ELR (cell line): ENCODE measurements at regions not wholly inside any gene's neighbourhood (a gene's known extent, or its start where the extent isn't known, plus 50 kb on each side); places are given as distances from the start of the nearest gene placed in this dataset.

Experiments
- DNase-seq: peaks from one replicate; pipeline ENCODE4 v3.0.0-alpha.2; 2015; ENCODE audit warnings: low read depth

DNA sequence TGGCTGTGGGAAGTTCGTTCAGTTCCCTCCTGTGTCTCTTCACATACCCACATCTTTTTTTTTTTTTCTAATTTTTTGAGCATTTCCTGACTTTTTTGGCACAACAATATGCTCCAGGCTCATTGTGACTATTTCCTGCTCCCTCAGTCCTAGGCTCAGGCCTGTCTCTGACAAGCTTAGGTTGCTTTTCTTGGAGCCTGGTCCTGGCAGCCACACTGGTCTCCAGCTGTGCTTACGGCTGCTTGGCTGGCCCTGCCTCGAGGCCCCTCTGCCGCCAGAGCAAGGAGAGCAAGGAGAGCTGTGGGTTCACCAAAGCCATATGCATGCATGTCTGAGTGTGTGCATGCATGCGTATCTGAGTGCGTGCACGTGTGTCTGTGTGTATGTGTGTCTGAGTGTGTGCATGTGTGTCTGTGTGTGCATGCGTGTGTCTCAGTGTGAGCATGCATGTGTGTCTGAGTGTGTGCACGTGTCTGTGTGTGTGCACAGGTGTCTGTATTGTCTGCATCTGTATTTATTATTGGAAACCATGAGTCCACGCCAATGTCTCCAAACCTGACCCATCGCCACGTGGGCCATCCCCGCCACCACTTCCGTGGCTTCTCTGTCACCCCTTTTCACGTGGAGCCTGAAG is 766.1 kb upstream of the SALL3 start:
- no peak for DNase-seq

DNA sequence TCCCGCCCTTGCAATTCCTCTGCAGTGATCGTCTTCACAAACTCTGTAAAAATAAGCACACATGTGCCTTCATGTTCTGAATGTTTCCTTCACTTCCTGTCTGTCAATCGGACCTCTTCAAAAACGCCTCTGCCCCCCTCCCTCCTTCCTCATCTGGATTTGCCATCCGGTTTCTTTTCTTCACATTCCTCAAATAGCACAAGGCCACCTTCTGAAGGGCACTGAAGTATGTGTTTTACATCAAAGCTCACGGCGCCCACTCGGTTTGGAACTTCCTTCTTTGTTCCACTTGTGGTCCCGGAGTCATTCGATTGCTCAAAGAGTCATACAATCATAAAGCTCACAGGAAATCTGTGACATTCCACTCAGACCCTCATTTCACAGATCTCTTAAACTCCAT is 758.1 kb upstream of the SALL3 start:
- no peak for DNase-seq

DNA sequence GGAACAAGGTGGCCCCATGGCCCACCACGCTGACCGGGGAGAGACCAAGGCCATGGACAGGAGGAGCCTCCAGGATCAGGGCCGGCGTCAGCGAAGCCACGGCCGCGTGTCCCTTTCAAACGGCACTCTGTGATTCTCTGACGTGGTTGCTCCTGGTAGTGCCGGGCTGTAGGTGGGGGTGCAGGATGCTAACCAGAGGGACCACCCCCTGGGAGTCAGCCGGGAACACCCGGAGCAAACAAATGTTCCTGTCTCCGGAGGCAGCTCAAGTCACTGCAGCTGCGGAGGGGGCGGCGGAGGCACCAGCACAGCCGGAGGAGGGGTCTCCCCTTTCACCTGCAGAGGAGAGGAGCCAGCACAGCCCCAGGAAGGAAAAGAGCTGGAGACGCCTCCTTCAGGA is 750.6 kb upstream of the SALL3 start:
- DNase-seq: no peak

DNA sequence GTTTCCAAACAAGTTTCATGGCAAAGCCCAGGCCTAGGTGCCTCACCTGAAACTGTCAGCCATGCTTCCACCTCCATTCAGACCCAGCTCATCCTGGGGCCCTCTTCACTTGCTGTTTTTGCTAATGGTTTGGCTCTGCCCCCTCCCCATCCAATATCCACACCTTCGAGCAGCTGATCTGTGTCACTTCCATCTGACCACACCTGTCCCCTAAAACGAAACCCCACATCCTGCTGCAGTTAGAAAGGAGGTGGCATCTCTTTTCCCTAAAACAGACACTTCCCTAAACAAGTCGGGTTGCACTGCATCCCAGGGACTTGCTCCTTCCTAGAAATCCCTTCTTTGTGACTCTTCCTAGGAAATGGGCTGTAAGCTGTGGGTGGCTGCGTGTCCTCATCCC is 748.7 kb upstream of the SALL3 start:
- no peak for DNase-seq

DNA sequence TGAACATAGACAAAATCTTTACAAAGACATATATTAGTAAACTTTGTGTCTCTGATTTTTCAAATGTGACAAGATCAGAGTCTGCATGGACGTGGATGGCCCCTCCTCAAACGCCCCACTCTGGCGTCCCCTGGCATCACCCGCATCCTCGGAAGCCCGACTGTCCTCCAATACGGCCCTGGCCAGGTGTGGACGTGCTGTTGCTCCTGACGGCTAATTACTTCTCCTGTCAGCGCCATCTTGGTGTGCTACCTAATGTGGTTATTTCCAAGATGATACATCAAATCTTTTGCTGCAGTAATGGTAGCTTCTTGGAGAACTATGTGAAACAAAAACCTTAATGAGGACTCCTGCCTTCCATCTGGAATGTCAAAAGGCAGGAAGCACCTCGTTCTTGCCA is 747.4 kb upstream of the SALL3 start:
- no peak for DNase-seq

DNA sequence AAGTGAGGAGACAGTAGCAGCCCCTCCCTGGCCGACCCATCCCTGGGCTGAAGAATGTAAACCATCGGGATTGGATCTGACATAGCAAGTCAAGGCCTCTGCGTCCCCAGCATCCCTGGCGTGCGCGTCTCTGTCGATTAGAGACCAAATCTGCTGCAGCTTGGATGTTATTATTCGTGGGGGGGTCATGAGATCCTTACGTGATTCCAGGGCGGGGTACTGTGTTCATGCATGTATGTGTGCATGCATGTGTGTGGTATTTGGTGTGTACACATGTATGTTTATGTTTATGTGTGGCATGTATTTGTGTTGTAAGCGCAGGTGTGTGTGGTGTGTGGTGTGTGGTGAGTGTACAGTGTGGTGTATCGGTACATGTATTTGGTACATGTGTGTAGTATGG is 741.8 kb upstream of the SALL3 start:
- DNase-seq: no peak

DNA sequence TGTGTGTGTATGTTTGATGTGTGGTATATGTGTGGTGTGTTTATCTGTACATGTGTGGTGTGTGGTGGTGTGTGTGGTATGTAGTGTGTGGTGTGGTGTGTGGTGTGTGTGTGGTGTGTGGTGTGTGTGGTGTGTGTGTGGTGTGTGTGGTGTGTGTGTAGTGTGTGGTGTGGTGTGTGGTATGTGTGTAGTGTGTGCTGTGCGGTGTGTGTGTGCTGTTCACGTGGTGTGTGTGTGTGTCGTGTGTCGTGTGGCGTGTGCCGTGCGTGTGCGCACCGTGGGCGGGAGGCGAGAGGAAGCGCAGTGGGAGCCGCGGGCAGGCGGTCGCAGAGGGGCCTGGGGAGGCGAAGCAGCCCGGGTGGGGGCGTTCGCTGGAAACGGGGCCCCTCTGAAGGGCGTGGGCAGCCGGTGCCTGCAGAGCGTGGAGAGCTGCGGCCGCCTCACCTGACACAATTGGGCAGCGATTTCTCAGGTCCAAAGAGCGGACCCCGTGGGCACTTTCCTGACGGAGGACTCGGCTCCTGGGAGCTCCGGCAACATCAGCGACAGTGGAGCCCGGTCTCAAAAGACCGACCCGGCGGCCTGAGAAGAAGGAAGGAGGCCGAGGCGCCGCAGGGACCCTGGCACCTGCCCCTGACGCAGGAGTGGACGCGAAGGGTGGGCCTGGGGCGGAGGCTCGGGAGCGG is 741.1 kb upstream of the SALL3 start:
- no peak for DNase-seq

DNA sequence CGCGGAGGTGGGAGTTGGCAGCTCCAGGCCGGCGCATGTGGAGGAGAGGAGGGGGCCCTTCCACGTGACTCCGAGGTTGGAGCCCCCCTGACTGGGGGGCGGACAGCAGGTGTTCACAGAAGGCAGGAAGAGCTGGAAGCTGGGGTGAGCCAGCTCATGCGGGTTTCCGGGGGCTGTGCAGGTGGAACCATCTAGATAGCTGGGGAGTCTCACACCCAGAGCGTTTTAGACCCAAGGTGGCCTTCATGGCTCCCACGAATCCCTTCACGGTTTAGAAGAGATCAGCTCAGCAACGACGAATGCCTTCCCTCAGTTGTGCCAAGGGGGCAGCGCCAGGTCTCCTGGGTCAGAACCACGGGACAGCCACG is 740.5 kb upstream of the SALL3 start:
- DNase-seq: no peak

DNA sequence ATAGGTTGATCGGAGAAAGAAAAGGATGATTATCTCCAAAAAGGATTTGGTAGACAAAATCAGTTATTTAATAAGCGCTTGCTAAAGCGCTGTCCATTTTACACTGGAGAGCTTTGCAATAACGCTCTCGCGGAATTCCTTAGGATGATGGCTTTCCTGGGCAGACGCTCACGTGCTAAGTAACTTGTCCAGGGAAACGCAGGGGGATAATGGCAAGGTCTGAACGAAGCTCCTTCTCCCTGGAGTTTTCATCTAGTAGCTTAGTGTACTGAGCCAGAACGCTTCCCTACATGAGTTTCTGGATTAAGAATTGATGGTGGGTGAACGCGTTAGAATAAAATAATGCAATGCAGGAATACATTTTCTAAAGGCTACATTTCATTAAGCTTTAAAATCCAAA is 739.5 kb upstream of the SALL3 start:
- DNase-seq: no peak

DNA sequence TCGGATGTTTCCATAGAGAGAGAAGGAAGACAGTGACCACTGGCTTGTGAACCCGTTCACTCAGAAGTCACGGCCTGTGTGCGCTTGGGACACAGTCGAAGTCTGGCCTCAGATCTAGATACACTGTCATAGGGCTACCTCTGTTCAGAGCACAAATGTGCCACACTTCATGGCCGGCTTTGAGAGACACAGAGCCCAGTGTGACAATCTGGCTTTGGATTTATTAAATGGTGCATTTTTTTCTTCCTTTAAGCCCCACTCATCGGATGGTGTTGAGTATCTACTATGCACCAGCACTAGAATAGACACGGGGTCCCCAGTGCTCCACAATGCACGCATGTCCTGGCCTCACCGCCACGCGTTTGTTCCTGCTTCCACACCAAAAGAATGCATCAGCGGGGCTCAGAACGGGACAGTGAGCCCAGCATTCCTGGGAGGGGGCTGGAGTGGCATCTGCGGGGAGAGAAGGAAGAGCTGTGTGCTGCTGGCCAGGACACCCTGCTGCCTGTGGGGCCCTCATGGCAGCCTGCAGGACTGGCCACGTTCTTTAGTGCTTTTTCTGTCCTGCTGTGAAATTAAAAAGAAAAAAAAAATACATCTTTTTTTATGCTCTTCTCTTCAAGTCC is 738.9 kb upstream of the SALL3 start:
- no peak for DNase-seq

DNA sequence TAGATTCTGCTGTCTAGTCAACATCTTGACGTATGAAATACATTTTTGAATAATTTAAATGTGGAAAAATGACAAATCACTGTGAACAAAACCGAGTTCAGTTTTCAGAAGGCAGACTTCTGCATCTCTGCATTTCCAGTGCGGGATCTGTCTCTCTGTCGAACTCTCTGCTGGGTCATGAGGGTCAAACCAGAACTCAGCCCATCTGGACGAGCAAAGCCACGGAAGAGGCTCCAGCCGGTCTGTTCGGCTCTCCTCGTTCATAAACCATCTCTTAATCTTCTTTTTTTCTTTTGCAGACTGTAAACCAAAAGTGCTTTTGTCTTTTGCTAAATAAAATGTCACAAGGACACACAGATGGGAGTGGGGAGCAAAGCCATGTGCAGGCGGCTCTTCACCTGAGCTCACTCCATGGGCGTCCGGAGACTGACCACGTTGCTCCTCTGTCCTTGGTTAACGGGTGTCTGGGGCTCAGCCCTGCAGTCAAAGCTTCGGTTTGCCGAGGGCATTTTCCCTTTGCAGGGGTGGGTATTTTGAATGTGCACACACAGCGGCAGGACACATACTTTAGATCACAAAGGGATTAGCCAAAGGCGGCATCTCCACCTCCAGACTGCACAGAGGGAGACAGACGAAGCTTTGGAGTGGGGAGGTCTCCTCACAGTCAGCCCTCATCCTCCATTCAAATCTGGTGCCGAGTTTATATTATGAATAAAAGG is 737.9 kb upstream of the SALL3 start:
- DNase-seq: no peak

DNA sequence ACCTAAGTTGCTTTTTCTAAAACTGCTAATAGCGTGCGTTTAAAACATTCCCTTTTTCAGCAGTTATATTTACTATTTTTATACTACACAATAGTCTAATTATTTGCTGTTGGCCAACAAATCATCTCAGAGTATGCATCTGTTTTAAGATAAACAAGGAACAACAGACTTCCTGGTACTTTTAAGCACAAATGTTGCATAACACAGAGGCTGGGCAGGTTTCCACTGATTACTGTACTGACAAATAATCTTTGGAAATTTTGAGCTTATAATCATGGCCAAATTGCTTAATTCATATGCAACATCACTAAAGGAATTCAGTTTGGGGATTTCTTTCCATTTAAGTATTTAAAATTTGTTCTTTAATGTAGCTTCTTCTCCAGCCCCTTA is 737.4 kb upstream of the SALL3 start:
- DNase-seq: no peak

DNA sequence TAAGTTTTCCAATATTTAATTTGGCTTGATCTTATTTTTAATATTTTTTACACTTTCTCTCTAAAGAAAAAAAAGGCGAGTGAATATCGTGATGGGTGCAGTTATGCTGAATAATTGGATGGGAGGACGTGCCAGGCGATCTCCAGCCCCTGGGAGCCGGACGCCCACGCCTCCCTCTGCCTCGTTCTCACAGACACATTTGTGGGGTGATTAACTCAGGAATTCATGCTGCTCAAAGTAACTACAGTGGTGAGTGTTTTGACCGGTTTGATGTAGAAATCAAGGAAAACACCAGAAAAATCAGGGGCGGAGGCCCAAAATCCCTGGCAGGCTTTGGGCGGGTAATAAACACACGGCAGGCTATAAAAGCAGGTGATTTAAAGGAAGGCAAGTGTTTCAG is 736.8 kb upstream of the SALL3 start:
- DNase-seq: no peak

DNA sequence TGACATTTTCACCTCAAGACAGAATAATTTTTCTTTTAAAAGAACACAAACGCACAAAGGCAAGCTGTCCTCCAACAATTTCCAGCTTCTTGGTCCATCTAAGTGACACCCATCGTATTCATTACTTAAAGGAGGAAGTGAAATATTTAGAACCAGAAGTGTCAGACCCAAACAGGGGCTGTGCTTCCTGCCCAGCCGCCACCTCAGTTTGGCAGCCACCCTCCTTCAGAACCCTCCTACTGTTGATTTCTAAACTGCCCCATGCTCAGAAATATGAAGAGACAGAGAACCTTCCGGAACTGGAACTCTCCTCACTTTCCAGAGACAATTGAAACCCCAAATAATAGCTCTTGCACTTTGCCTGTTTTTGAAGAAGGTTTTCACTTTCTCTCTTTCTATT is 734.8 kb upstream of the SALL3 start:
- DNase-seq: no peak

DNA sequence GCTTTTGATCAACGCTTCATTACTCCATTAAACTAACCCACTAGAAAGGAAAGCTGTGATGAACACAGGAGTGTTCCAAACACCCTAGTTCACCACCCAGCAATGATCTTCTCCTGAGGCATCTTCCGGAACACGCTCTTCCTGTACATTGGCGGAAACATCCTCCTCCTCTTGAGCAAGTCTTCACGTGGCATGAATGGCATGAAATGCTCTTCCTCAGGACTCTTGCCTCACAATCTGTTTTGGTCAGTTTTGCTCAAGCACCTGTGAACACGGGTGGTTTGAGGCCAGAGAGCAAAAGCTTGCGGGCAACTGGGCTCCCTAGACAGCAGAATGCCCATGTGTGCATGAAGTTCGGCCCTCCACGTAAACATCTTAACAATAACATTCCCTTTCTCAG is 734.2 kb upstream of the SALL3 start:
- no peak for DNase-seq

DNA sequence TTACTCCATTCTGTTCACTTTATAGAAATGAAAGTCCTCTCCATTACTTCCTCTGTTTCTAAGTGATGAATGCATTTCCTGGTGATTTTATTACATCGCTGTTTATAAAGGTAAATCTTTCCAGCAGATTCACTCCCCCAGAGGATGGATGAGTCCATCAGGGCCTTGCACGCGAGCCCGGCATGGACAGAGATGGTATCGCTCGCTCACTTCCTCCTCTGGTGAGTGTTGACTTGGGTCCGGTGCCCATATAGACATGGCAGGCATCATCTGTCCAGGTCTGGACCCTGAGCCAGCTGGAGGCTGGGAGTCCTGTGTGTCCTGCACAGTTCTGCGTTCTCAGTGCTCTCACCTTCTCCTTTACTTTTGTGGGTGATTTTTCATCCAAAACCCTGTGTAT is 733.6 kb upstream of the SALL3 start:
- DNase-seq: no peak

DNA sequence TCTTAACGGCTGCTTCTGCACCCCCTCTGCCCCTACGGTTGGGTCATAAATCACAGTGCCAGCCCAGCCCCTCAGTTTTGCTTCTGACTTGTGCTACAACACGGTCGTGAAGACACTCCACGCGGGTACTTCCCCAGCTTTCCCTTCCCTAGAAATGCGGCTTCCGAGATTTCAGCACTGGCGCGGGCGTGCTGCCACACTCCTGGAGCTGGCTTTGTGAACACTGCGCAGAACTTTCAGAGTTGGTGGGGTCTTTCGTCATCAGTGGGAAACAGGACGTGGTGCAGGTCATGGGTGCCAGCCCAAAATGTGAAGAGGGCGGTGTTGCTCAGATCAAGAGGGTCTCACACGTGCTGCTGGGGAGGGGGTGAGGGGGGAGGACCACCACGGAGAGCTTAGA is 733.0 kb upstream of the SALL3 start:
- no peak for DNase-seq

DNA sequence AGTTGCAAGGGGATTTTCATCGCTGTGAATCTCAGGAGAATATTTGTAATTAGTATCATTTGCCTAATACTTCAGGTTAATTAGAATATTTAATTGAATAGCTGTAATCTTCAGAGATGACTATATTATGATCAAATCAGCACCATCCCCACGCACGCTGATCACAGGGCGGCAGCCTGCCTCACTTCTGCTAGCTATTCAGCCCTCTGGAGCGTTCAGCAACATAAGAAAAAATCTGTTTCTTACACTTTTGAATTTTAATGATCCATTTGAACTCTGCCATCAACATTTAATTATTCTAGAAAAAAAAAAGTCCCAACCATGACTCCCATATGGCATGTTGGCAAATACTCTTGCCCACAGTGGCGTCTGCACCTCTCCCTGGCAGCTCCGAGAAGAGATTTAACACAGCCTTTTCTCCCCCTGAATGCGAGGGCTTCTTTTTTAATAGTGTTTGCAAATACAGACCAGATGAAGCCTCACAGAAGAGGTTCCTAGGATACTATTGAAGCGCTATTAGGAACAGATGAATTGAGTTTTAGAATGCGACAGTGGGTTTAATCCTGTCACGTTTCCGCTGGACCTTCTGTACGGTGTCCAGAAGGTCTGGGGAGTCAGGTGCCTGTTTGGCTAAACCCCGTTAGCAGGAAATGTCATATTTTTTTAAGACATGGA is 731.9 kb upstream of the SALL3 start:
- no peak for DNase-seq

DNA sequence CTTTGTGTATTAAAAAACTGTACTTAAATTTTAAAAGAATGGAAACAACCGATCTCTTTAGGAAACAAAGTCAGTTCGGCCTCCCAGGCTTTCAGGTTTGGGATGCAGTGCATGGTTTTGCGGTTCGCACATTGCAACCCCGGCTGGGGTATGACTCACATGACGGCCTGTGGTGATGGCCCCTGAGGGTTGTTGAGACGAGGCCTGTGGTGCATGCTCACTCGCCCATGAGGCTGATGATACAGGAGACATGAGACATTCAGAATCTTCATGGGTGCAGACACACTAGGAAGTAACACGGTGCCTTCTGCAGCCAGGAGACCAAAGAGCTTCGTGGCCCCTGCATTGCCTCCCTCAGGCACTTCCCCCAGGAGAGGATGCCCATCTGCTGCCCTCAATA is 724.6 kb upstream of the SALL3 start:
- no peak for DNase-seq

DNA sequence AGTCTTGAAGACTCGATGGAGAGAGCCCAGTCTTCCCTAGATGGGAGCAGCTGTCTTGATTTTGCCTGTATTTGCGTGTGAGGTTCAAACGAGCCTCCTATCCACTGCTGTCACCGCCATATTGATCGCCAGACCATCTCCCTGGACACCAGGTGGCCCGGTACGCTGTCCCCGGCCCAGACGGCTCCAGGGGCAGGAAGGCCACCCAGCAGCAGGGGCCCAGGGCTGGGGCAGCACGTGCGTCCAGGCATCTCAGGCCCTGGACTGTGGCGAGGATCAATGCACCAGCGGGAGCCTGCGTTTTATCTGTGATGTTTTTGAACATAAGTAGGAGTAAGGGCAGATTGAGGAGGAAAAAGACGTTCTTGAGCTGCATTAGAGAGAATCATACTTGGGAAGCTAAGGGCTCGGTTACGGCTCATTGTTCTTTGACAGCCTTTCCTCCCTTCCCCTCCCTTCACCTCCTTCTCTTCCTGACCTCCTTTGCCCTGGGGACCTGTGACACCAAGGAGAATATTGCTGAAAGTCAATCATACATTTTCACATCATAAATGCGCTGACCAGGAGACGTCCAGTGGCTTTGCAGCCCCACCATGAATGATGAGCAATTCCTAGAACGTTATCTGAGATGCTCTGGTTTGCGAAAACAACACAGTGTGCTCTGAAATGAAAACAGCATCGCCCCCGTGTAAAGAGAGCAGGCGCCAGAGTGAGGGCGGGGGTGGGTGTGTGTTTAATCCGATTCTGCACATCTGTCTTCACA is 711.2 kb upstream of the SALL3 start:
- DNase-seq: no peak

DNA sequence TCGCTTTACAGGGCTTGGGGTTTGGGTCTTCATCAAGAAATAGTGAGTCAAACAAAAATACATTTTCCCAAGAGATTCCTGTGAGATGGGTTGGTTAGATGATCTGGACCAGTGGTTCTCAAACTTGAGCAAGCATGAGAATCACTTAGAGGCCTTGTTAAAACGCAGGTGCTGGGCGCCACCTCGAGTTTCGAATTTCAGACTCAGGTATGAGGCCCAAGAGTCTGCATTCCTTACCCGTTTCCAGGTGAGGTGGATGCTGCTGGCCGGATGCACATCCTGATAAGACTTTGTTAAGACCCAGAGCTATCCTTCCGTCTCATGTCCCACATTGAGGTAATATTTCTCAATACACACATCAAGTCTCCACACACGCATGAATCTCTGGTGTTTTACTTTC is 707.8 kb upstream of the SALL3 start:
- DNase-seq: no peak

DNA sequence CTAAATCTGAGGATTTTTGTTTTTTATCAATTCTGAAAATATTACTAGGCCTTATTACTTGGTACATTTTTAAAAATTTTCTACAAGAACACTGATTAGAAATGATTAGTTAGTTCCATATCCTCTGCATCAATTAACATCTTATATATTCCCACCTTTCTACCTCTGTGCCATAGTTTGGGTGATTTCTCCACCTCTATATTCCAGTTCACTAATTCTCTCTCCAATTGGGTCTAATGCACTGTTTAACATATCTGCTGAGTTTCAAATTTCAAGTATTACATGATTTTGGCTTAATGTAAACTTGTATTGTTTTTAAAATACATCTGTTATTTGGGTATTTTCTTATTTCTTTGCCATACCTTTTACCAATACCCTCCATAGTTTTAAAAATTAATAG is 705.7 kb upstream of the SALL3 start:
- no peak for DNase-seq
